GM23248 (cell line): ENCODE measurements at regions not wholly inside any gene's neighbourhood (a gene's known extent, or its start where the extent isn't known, plus 50 kb on each side); places are given as distances from the start of the nearest gene placed in this dataset.

Experiments used
- DNase-seq: peaks from one replicate; pipeline ENCODE4 v3.0.0-alpha.2; 2015
- H2AFZ ChIP-seq: fragments of 200-600 bp; sonication (generic); 2 replicates; pipeline ENCODE4 v1.6.1; 2016; ENCODE audit warnings: antibody characterized with exemption
- H3F3A ChIP-seq: fragments of 200-600 bp; sonication (generic); 2 replicates; pipeline ENCODE4 v1.6.1; 2016; ENCODE audit warnings: mild to moderate bottlenecking, antibody characterized with exemption, mixed run types; ENCODE audit not compliant: insufficient read depth
- H3K27ac ChIP-seq: fragments of 200-600 bp; sonication (generic); 2 replicates; pipeline ENCODE4 v1.5.1; 2016; ENCODE audit warnings: mild to moderate bottlenecking
- H3K27me3 ChIP-seq: fragments of 200-600 bp; sonication (generic); replicated peaks from 2 replicates; pipeline ENCODE4 v1.6.1; 2016; ENCODE audit warnings: mild to moderate bottlenecking; ENCODE audit not compliant: insufficient read depth
- H3K36me3 ChIP-seq: fragments of 200-600 bp; sonication (generic); 2 replicates; pipeline ENCODE4 v1.6.1; 2016; ENCODE audit warnings: low read depth, mild to moderate bottlenecking
- H3K4me1 ChIP-seq: fragments of 200-600 bp; sonication (generic); 2 replicates; pipeline ENCODE4 v1.6.1; 2016; ENCODE audit warnings: mild to moderate bottlenecking; ENCODE audit not compliant: insufficient read depth
- H3K4me2 ChIP-seq: fragments of 200-600 bp; sonication (generic); one replicate; pipeline ENCODE4 v1.6.1; 2016; ENCODE audit warnings: mild to moderate bottlenecking; ENCODE audit not compliant: unreplicated experiment
- H3K4me3 ChIP-seq: fragments of 200-600 bp; sonication (generic); 2 replicates; pipeline ENCODE4 v1.5.1; 2016; ENCODE audit warnings: mild to moderate bottlenecking
- H3K79me2 ChIP-seq: fragments of 200-600 bp; sonication (generic); 2 replicates; pipeline ENCODE4 v1.6.1; 2016; ENCODE audit warnings: mild to moderate bottlenecking; ENCODE audit not compliant: insufficient read depth
- H3K9ac ChIP-seq: fragments of 200-600 bp; sonication (generic); 2 replicates; pipeline ENCODE4 v1.6.1; 2016; ENCODE audit warnings: mild to moderate bottlenecking
- H3K9me2 ChIP-seq: fragments of 200-600 bp; sonication (generic); 2 replicates; pipeline ENCODE4 v1.6.1; 2016; ENCODE audit warnings: mixed run types, mild to moderate bottlenecking, moderate library complexity; ENCODE audit not compliant: insufficient read depth
- H3K9me3 ChIP-seq: fragments of 200-600 bp; sonication (generic); one replicate; pipeline ENCODE4 v1.6.1; 2017; ENCODE audit warnings: low read depth
- H4K20me1 ChIP-seq: fragments of 200-600 bp; sonication (generic); 2 replicates; pipeline ENCODE4 v1.6.0; 2016; ENCODE audit not compliant: insufficient read depth
- EZH2 ChIP-seq: fragments of 200-600 bp; sonication (generic); IDR thresholded peaks from 2 replicates; pipeline ENCODE4 v1.6.1; 2018; ENCODE audit warnings: antibody characterized with exemption, mild to moderate bottlenecking; ENCODE audit not compliant: insufficient read depth, poor library complexity, severe bottlenecking
- EZH2phosphoT487 ChIP-seq: fragments of 200-600 bp; sonication (generic); IDR thresholded peaks from 2 replicates; pipeline ENCODE4 v1.6.1; 2018; ENCODE audit warnings: antibody characterized with exemption, moderate library complexity, mild to moderate bottlenecking, low read depth; ENCODE audit not compliant: insufficient read depth
- WGBS, 2 experiments: methylation state at CpG; one replicate each; pipeline ENCODE4 v1.1.6; 2015 to 2017; ENCODE audit warnings: low lambda C conversion rate in 2 of 2, low coverage in 1 of 2; ENCODE audit errors: missing lambda C conversion rate in 2 of 2; 5-methylcytosine and 5-hydroxymethylcytosine counted together
- in situ Hi-C: fragments of 300-500 bp; cut with MboI; formaldehyde crosslinking; loops from 2 replicates; pipeline ENCODE4 v1.15.0; 2020

DNA sequence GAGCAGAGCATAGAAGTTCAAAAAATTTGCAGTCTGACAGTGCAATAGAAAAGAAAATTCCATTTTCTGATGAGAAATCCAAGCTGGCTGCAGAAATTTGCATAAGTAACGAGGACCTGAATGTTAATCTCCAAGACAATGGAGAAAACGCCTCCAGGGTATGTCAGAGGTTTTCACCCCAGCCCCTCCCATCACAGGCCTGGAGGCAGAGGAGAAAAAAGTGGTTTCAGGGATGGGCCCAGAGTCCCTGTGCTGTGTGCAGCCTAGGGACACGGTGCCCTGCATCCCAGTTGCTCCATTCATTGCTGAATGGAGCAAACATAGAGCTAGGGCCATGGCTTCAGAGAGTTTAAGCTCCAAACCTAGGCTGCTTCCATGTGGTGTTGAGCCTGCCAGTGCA is 327.9 kb upstream of the KHDRBS2 start:
- Histone ChIP-seq H3K4me1 (no peaks in the 10 kb centered on the region), H3F3A (no peaks in the 10 kb centered on the region), H3K27ac (no peak overlapping the region), H3K9me2 (no peaks in the 10 kb centered on the region), H3K4me3 (no peak overlapping the region), H3K4me2 (no peak overlapping the region), H3K36me3 (no peaks in the 10 kb centered on the region), H3K9ac (no peak overlapping the region), H3K9me3 (no peaks in the 10 kb centered on the region), H3K79me2 (no peaks in the 10 kb centered on the region), H4K20me1 (no peaks in the 10 kb centered on the region), H2AFZ (no peak overlapping the region), H3K27me3 (no peaks in the 10 kb centered on the region)
- DNase-seq, result no peak
- in situ Hi-C loops, result no loop called here
- no peak for TF ChIP-seq EZH2
- no peak for TF ChIP-seq EZH2phosphoT487
- WGBS, 2 experiments, result 1 to 2% methylated on average over 3 of the region's 3 CpGs

DNA sequence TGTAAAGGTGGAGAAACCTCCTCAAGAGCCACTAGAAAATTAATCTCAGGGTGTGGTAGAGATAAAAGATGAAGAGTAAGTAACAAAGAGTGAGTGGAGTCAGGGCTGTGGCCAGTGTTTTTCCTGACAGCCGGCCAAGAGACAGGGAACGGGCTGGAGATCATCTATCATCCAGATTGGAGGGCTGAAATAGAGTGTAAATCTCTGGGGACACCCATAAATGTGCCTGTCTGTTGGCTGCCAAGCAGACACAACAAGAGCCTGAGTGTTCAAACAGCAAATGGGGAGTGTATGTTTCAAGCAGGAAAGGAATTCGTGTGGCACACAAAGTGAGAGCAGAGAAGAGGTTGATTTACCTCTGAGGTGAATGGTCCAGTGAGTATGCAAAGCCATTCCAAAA is 326.4 kb upstream of the KHDRBS2 start:
- Histone ChIP-seq H3K9me3 (no peaks in the 10 kb centered on the region), H4K20me1 (no peaks in the 10 kb centered on the region), H3K4me2 (no peak overlapping the region), H3K27ac (no peak overlapping the region), H3K27me3 (no peaks in the 10 kb centered on the region), H3K4me3 (no peak overlapping the region), H3K36me3 (no peaks in the 10 kb centered on the region), H2AFZ (no peak overlapping the region), H3K4me1 (no peaks in the 10 kb centered on the region), H3K79me2 (no peaks in the 10 kb centered on the region), H3K9ac (no peak overlapping the region), H3K9me2 (no peaks in the 10 kb centered on the region), H3F3A (no peaks in the 10 kb centered on the region)
- 4 to 7% methylated on average over 3 of the region's 3 CpGs for WGBS, 2 experiments
- TF ChIP-seq EZH2 (no peak), EZH2phosphoT487 (no peak)
- in situ Hi-C loops, result no loop called here
- DNase-seq, result no peak

DNA sequence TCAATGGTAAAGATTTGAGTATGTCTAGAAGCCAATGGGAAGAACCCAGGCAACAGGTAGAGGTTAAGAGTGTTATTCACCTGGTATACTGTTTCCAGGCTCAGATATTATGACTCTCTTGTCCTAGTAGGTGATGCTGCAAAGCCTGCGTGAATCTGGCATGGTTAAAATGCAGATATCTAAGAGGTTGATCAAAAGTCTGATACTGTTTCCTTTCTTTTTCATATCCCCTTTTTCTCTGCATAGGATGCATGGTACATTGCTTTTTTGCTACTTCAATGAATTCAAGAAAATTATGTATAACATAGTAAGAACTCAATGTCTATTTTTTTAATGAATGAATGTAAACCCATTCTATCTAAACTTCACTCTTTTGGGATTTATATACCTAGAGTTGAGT is 284.3 kb upstream of the KHDRBS2 start:
- Histone ChIP-seq H3K9me2 (no peaks in the 10 kb centered on the region), H2AFZ (no peak overlapping the region), H3K4me2 (no peak overlapping the region), H3K4me3 (no peak overlapping the region), H3K27me3 (no peaks in the 10 kb centered on the region), H3K79me2 (no peaks in the 10 kb centered on the region), H3K9me3 (no peaks in the 10 kb centered on the region), H3K9ac (no peak overlapping the region), H3K4me1 (no peaks in the 10 kb centered on the region), H4K20me1 (no peaks in the 10 kb centered on the region), H3K36me3 (no peaks in the 10 kb centered on the region), H3F3A (no peaks in the 10 kb centered on the region), H3K27ac (no peak overlapping the region)
- TF ChIP-seq EZH2phosphoT487, result no peak
- no peak for TF ChIP-seq EZH2
- DNase-seq, result no peak
- in situ Hi-C loops, result no loop called here
- WGBS, 2 experiments, result 5 to 30% methylated on average over 1 of the region's 1 CpG

DNA sequence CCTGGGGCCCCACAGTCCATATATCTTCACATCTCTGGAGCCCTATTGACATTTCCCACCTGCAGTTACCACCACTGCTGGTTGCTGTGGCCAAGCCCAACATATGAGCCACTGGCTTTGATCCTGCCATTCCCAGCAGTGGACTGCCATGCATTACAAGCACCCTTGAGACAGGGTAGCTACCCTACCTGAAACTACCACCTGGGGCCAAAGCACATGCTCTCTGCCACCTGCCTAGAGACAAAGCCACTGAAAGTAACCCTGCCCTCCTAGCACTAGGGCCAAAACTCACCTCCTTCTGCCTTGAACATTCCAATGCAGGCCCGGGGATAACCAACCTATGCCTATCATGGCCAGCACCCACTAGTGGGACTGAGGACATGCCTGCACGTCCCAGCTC is 255.5 kb upstream of the KHDRBS2 start:
- 4 to 22% methylated on average over 2 of the region's 2 CpGs for WGBS, 2 experiments
- no peaks in the 10 kb centered on the region for H3K79me2 ChIP-seq
- in situ Hi-C loops, result no loop called here
- H2AFZ ChIP-seq, result no peak overlapping the region
- no peaks in the 10 kb centered on the region for H3K9me2 ChIP-seq
- no peak for DNase-seq
- no peak overlapping the region for H3K4me3 ChIP-seq
- H3K27ac ChIP-seq, result no peak overlapping the region
- H3K9me3 ChIP-seq, result no peaks in the 10 kb centered on the region
- no peaks in the 10 kb centered on the region for H3K27me3 ChIP-seq
- H3K4me2 ChIP-seq, result no peak overlapping the region
- H4K20me1 ChIP-seq, result no peaks in the 10 kb centered on the region
- no peaks in the 10 kb centered on the region for H3K4me1 ChIP-seq
- H3F3A ChIP-seq, result no peaks in the 10 kb centered on the region
- no peaks in the 10 kb centered on the region for H3K36me3 ChIP-seq
- H3K9ac ChIP-seq, result no peak overlapping the region
- TF ChIP-seq EZH2phosphoT487 (no peak), EZH2 (no peak)

DNA sequence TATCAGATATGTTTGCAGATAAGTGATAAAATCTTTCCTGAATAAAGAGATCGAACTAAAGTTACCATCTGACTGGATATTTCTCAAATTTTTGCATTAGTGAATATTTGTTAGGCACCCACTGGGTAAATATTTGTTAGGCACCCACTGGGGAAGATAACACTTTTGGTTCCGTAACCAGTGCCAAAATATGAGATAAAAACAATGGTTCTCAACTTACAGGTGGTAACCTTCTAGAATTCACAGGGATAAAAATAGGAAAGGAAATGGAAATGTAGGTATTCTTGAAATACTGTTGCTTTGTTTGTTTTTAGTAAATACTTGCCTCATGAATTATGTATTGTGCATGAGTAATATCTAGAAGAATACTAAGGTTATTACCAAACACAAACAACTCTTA is 245.0 kb upstream of the KHDRBS2 start:
- TF ChIP-seq EZH2phosphoT487 (no peak), EZH2 (no peak)
- no peaks in the 10 kb centered on the region for H3K27me3 ChIP-seq
- no peaks in the 10 kb centered on the region for H3F3A ChIP-seq
- H3K4me3 ChIP-seq, result no peak overlapping the region
- no peaks in the 10 kb centered on the region for H3K79me2 ChIP-seq
- no peaks in the 10 kb centered on the region for H3K9me2 ChIP-seq
- WGBS, 2 experiments, result 9 to 11% methylated on average over 2 of the region's 2 CpGs
- H3K9ac ChIP-seq, result no peak overlapping the region
- no peak overlapping the region for H2AFZ ChIP-seq
- in situ Hi-C loops, result no loop called here
- H3K4me1 ChIP-seq, result no peaks in the 10 kb centered on the region
- H3K4me2 ChIP-seq, result no peak overlapping the region
- no peaks in the 10 kb centered on the region for H3K9me3 ChIP-seq
- H4K20me1 ChIP-seq, result no peaks in the 10 kb centered on the region
- H3K36me3 ChIP-seq, result no peaks in the 10 kb centered on the region
- no peak overlapping the region for H3K27ac ChIP-seq
- no peak for DNase-seq
